GM12878 (cell line): ENCODE measurements at regions not wholly inside any gene's neighbourhood (a gene's known extent, or its start where the extent isn't known, plus 50 kb on each side); places are given as distances from the start of the nearest gene placed in this dataset.

Source experiments
- ATAC-seq: fragments of 200-7000 bp; cut with Tn5 transposase; 3 replicates; pipeline ENCODE4 v1.9.1; 2020; ENCODE audit warnings: mild to moderate bottlenecking, moderate library complexity
- BruUV-seq: library from RNA; stranded (reverse); fragments of 400-500 nt; replicated peaks from 2 replicates; lab custom pipeline; 2021; lab: Mats Ljungman, UMichigan
- CTCF ChIA-PET: fragments of 300-600 bp; sonication (Branson Sonifier 250); formaldehyde crosslinking; extraction: SDS; loops from one replicate; lab custom pipeline; 2021; ENCODE audit warnings: inconsistent platforms; lab: Yijun Ruan, JAX
- POLR2A ChIA-PET: fragments of 350-600 bp; formaldehyde crosslinking; extraction: SDS; loops from one replicate; lab custom pipeline; 2021; ENCODE audit warnings: inconsistent platforms; lab: Charles Lee
- RAD21 ChIA-PET: fragments of 300-600 bp; sonication (Branson Sonifier 250); formaldehyde crosslinking; loops from one replicate; lab custom pipeline; 2023; ENCODE audit warnings: antibody characterized with exemption; ENCODE audit not compliant: unreplicated experiment; lab: Charles Lee
- SMC1A ChIA-PET: fragments of 300-600 bp; sonication (Branson Sonifier 250); formaldehyde crosslinking; loops from one replicate; lab custom pipeline; 2023; ENCODE audit not compliant: unreplicated experiment, uncharacterized antibody; lab: Charles Lee
- DNase-seq: peaks from one replicate; pipeline ENCODE4 v3.0.0-alpha.2; 2011; ENCODE audit warnings: low read depth, low spot score
- FAIRE-seq: peaks from 3 replicates; lab custom pipeline; 2011; peaks lifted over from hg19 to GRCh38; lab: Jason Lieb, UNC
- H2AFZ ChIP-seq: 2 replicates; pipeline ENCODE4 v1.6.0; 2011; ENCODE audit warnings: low read depth, low read length, control low read depth; ENCODE audit not compliant: control insufficient read depth
- H3K27ac ChIP-seq: 2 replicates; pipeline ENCODE4 v1.5.1; 2011; ENCODE audit warnings: control low read depth; ENCODE audit not compliant: control insufficient read depth, insufficient read depth
- H3K27me3 ChIP-seq, 2 experiments: replicated peaks in 1 of 2; 2 replicates each; pipeline versions ENCODE4 v1.6.0 to v1.6.1; 2011; ENCODE audit warnings: low read length in 1 of 2; ENCODE audit not compliant: control insufficient read depth in 2 of 2, insufficient read depth in 2 of 2
- H3K36me3 ChIP-seq, 2 experiments: 2 replicates each; pipeline ENCODE4 v1.5.1; 2011; ENCODE audit warnings: low read length in 1 of 2; ENCODE audit not compliant: control insufficient read depth in 2 of 2, insufficient read depth in 2 of 2
- H3K4me1 ChIP-seq: 2 replicates; pipeline ENCODE4 v1.6.1; 2011; ENCODE audit warnings: mild to moderate bottlenecking, low read length, moderate library complexity, mixed read lengths; ENCODE audit not compliant: control insufficient read depth, insufficient read depth
- H3K4me2 ChIP-seq: 2 replicates; pipeline ENCODE4 v1.6.0; 2011; ENCODE audit warnings: control low read depth; ENCODE audit not compliant: control insufficient read depth, insufficient read depth
- H3K4me3 ChIP-seq: fragments of 200-600 bp; sonication (generic); 2 replicates; pipeline ENCODE4 v1.5.1; 2016
- H3K79me2 ChIP-seq: 2 replicates; pipeline ENCODE4 v1.6.0; 2011; ENCODE audit warnings: low read length; ENCODE audit not compliant: control insufficient read depth, insufficient read depth
- H3K9ac ChIP-seq: 2 replicates; pipeline ENCODE4 v1.8.0; 2011; ENCODE audit warnings: low read length, control low read depth, mixed read lengths; ENCODE audit not compliant: control insufficient read depth, insufficient read depth
- H3K9me3 ChIP-seq: replicated peaks from 3 replicates; pipeline ENCODE4 v1.5.1; 2011; ENCODE audit warnings: mild to moderate bottlenecking, low read length; ENCODE audit not compliant: control insufficient read depth, insufficient read depth
- H4K20me1 ChIP-seq: 2 replicates; pipeline ENCODE4 v1.6.0; 2011; ENCODE audit not compliant: control insufficient read depth, insufficient read depth
- ASH2L ChIP-seq: fragments of 300-600, 200-600 bp; sonication (generic); IDR thresholded peaks from 2 replicates; pipeline ENCODE4 v1.6.1; 2017; ENCODE audit warnings: low read depth, mild to moderate bottlenecking, borderline replicate concordance
- ATF3 ChIP-seq: IDR thresholded peaks from 2 replicates; pipeline ENCODE4 v1.6.1; 2011; ENCODE audit warnings: low read depth, mild to moderate bottlenecking, low read length, moderate library complexity, borderline replicate concordance; ENCODE audit errors: extremely low read depth
- EGR1 ChIP-seq, 2 experiments: IDR thresholded peaks; 1 replicate in 1 of 2; 2 replicates in 1 of 2; pipeline ENCODE4 v1.6.1; 2011 to 2012; ENCODE audit warnings: low read depth in 2 of 2, low read length in 2 of 2, borderline replicate concordance in 1 of 2, mild to moderate bottlenecking in 1 of 2, moderate library complexity in 1 of 2
- ESRRA ChIP-seq: IDR thresholded peaks from 2 replicates; pipeline ENCODE4 v1.6.1; 2012; ENCODE audit warnings: mild to moderate bottlenecking, low read length, improper control_type of control experiment
- HDAC2 ChIP-seq: fragments of 200-600 bp; sonication (generic); IDR thresholded peaks from 2 replicates; pipeline ENCODE4 v1.6.1; 2017
- HSF1 ChIP-seq: fragments of 150-350 bp; IDR thresholded peaks from 2 replicates; pipeline ENCODE4 v1.6.1; 2014; ENCODE audit warnings: mild to moderate bottlenecking, low read depth, low read length
- IRF4 ChIP-seq: IDR thresholded peaks from 2 replicates; pipeline ENCODE4 v1.6.1; 2011; ENCODE audit warnings: low read depth, low read length
- NFYB ChIP-seq: IDR thresholded peaks from 2 replicates; pipeline ENCODE4 v1.6.1; 2011; ENCODE audit warnings: low read depth, mild to moderate bottlenecking, low read length, improper control_type of control experiment, moderate library complexity; ENCODE audit not compliant: insufficient read depth
- NKRF ChIP-seq: fragments of 450-650 bp; conservative IDR thresholded peaks from 2 replicates; pipeline ENCODE4 v1.6.1; 2017; ENCODE audit warnings: mild to moderate bottlenecking, moderate library complexity
- PBX3 ChIP-seq: IDR thresholded peaks from 2 replicates; pipeline ENCODE4 v1.6.1; 2011; ENCODE audit warnings: mild to moderate bottlenecking, low read depth, low read length, moderate library complexity; ENCODE audit not compliant: insufficient replicate concordance
- POLR2A ChIP-seq: IDR thresholded peaks from 2 replicates; pipeline ENCODE4 v1.6.1; 2011; ENCODE audit warnings: low read depth, mild to moderate bottlenecking, low read length
- RELA ChIP-seq: fragments of 450-650 bp; IDR thresholded peaks from 2 replicates; pipeline ENCODE4 v1.8.0; 2014; ENCODE audit warnings: borderline replicate concordance; ENCODE audit not compliant: partially characterized antibody
- TAF1 ChIP-seq: IDR thresholded peaks from 2 replicates; pipeline ENCODE4 v1.6.1; 2011; ENCODE audit warnings: mild to moderate bottlenecking, low read depth, low read length, borderline replicate concordance
- TARDBP ChIP-seq: IDR thresholded peaks from 2 replicates; pipeline ENCODE4 v1.6.1; 2016; ENCODE audit warnings: borderline replicate concordance
- ZBTB33 ChIP-seq: fragments of 450-650 bp; IDR thresholded peaks from 2 replicates; pipeline ENCODE4 v1.6.1; 2017; ENCODE audit warnings: mild to moderate bottlenecking
- ZNF217 ChIP-seq: fragments of 450-650 bp; IDR thresholded peaks from 2 replicates; pipeline ENCODE4 v1.6.1; 2017; ENCODE audit warnings: antibody characterized with exemption, mild to moderate bottlenecking
- WGBS: methylation state at CpG from one replicate; pipeline ENCODE4 v1.1.6; 2016; ENCODE audit warnings: low lambda C conversion rate; ENCODE audit not compliant: insufficient replicate concordance, insufficient coverage; ENCODE audit errors: missing lambda C conversion rate; 5-methylcytosine and 5-hydroxymethylcytosine counted together
- in situ Hi-C: fragments of 300-500 bp; cut with MboI; formaldehyde crosslinking; loops from 9 replicates; pipeline ENCODE4 v1.14.3; 2018; ENCODE audit warnings: mixed read lengths
- intact Hi-C: fragments of 100-400 bp; cut with micrococcal nuclease; formaldehyde crosslinking; loops from one replicate; pipeline ENCODE4 v1.14.2; 2022; ENCODE audit not compliant: unreplicated experiment

GRCh38 chr2:150075831-150076230 lies 411.6 kb downstream of the RND3 start:
- 8% methylated on average over 2 of the region's 2 CpGs for WGBS
- intact Hi-C loops (no loop called here), in situ Hi-C loops (no loop called here)
- CTCF ChIA-PET = interaction anchor here (0.5 kb wide), 1 partner anchor 941 kb away, joined by 3 read pairs; no protein-coding TSS in a partner anchor
- no peak for DNase-seq
- Histone ChIP-seq H3K36me3 (no peaks in the 10 kb centered on the region), H3K4me2 (no peak overlapping the region), H4K20me1 (no peaks in the 10 kb centered on the region), H2AFZ (no peak overlapping the region), H3K9me3 (no peaks in the 10 kb centered on the region), H3K27ac (no peak overlapping the region), H3K27me3 (no peaks in the 10 kb centered on the region), H3K9ac (no peak overlapping the region), H3K4me1 (no peaks in the 10 kb centered on the region), H3K4me3 (no peak overlapping the region), H3K79me2 (no peaks in the 10 kb centered on the region)
- TF ChIP-seq TARDBP (no peak), ZNF217 (no peak), ASH2L (no peak), HDAC2 (no peak), TAF1 (no peak), ESRRA (no peak), NKRF (no peak), PBX3 (no peak), RELA (no peak), EGR1 (IDR thresholded peaks at IDR 0.05; ENCODE audit: borderline replicate concordance in 1 of 2, low read depth in 2 of 2, low read length in 2 of 2) (no peak), POLR2A (no peak), HSF1 (no peak), NFYB (no peak), ZBTB33 (no peak), IRF4 (no peak), ATF3 (no peak)
- no TSS peak for BruUV-seq
- no peak for FAIRE-seq
- ATAC-seq = no peak
- SMC1A ChIA-PET = interaction anchor here (1.5 kb wide), 1 partner anchor 30 kb away, joined by 3 read pairs; no protein-coding TSS in a partner anchor
- POLR2A ChIA-PET = no interaction called here
- RAD21 ChIA-PET = no interaction called here
